MCF 10A (cell line): ENCODE measurements at regions not wholly inside any gene's neighbourhood (a gene's known extent, or its start where the extent isn't known, plus 50 kb on each side); places are given as distances from the start of the nearest gene placed in this dataset.

Source experiments
- BruUV-seq: library from RNA; stranded (reverse); fragments of 400-500 nt; replicated peaks from 2 replicates; lab custom pipeline; 2021; lab: Mats Ljungman, UMichigan
- CTCF ChIA-PET: fragments of 300-600 bp; sonication (Branson Sonifier 250); formaldehyde crosslinking; extraction: SDS; loops from one replicate; lab custom pipeline; 2021; ENCODE audit warnings: antibody characterized with exemption, inconsistent platforms; lab: Yijun Ruan, JAX
- POLR2A ChIA-PET: fragments of 300-600, 350-650 bp; sonication (Branson Sonifier 250); formaldehyde crosslinking; extraction: SDS; loops from one replicate; lab custom pipeline; 2020; ENCODE audit warnings: antibody characterized with exemption, inconsistent platforms; lab: Yijun Ruan, JAX
- DNase-seq: peaks from one replicate; pipeline ENCODE4 v3.0.0-alpha.2; 2018; ENCODE audit not compliant: unreplicated experiment
- H3K27ac Mint-ChIP-seq: one replicate; pipeline ENCODE4 v1.8.0; 2022; ENCODE audit warnings: mild to moderate bottlenecking, low read depth, mixed read lengths; ENCODE audit not compliant: unreplicated experiment
- H3K27me3 Mint-ChIP-seq: one replicate; pipeline ENCODE4 v1.8.0; 2022; ENCODE audit warnings: mixed read lengths; ENCODE audit not compliant: insufficient read depth, unreplicated experiment
- H3K36me3 Mint-ChIP-seq: one replicate; pipeline ENCODE4 v1.8.0; 2022; ENCODE audit warnings: mild to moderate bottlenecking, moderate library complexity, mixed read lengths; ENCODE audit not compliant: insufficient read depth, unreplicated experiment
- H3K4me1 Mint-ChIP-seq: one replicate; pipeline ENCODE4 v1.8.0; 2022; ENCODE audit warnings: mixed read lengths; ENCODE audit not compliant: insufficient read depth, unreplicated experiment
- H3K4me3 Mint-ChIP-seq: one replicate; pipeline ENCODE4 v1.8.0; 2022; ENCODE audit warnings: mild to moderate bottlenecking, moderate library complexity, mixed read lengths; ENCODE audit not compliant: unreplicated experiment
- H3K9me3 Mint-ChIP-seq: one replicate; pipeline ENCODE4 v1.8.0; 2022; ENCODE audit warnings: mixed read lengths; ENCODE audit not compliant: unreplicated experiment
- intact Hi-C: fragments of 100-400 bp; cut with micrococcal nuclease; formaldehyde crosslinking; loops from 2 replicates; pipeline ENCODE4 v1.14.1; 2022
- TF ChIP-seq, protein P1 (sequence below): fragments of 200-600 bp; IDR thresholded peaks from one replicate; pipeline ENCODE4 v1.8.0; 2022; ENCODE audit warnings: antibody characterized with exemption, mild to moderate bottlenecking; ENCODE audit not compliant: unreplicated experiment

DNA sequence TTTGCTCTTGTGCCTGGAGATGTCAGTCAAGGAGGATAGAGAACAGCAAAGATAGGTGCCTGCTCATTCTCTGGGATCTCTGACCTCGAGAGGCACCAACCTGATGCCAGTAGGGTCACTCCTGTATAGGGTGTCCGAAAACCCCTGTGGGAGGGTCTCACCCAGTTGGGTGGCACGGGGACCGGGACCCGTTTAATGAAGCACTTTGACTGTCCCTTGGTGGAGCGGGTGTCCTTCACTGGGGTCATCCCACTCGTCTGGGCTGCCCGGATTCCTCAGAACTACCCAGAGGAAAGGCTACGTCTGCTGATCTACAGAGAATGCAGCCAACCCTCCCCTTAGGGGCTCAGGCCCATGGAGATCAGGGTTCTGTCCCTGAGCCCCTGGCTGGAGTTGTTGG is 157.6 kb downstream of the CAPZA3 start:
- intact Hi-C loops: no loop called here
- DNase-seq: no peak
- H3K9me3 Mint-ChIP-seq: no peaks in the 10 kb centered on the region
- TF ChIP-seq, protein P1, sequence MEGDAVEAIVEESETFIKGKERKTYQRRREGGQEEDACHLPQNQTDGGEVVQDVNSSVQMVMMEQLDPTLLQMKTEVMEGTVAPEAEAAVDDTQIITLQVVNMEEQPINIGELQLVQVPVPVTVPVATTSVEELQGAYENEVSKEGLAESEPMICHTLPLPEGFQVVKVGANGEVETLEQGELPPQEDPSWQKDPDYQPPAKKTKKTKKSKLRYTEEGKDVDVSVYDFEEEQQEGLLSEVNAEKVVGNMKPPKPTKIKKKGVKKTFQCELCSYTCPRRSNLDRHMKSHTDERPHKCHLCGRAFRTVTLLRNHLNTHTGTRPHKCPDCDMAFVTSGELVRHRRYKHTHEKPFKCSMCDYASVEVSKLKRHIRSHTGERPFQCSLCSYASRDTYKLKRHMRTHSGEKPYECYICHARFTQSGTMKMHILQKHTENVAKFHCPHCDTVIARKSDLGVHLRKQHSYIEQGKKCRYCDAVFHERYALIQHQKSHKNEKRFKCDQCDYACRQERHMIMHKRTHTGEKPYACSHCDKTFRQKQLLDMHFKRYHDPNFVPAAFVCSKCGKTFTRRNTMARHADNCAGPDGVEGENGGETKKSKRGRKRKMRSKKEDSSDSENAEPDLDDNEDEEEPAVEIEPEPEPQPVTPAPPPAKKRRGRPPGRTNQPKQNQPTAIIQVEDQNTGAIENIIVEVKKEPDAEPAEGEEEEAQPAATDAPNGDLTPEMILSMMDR: no peak
- H3K4me3 Mint-ChIP-seq: no peak overlapping the region
- H3K36me3 Mint-ChIP-seq: no peaks in the 10 kb centered on the region
- POLR2A ChIA-PET: no interaction called here
- no peak overlapping the region for H3K27ac Mint-ChIP-seq
- no peaks in the 10 kb centered on the region for H3K4me1 Mint-ChIP-seq
- no TSS peak for BruUV-seq
- no peaks in the 10 kb centered on the region for H3K27me3 Mint-ChIP-seq
- CTCF ChIA-PET: interaction anchor here (0.6 kb wide), 1 partner anchor 470 kb away, joined by 4 read pairs; no protein-coding TSS in a partner anchor

DNA sequence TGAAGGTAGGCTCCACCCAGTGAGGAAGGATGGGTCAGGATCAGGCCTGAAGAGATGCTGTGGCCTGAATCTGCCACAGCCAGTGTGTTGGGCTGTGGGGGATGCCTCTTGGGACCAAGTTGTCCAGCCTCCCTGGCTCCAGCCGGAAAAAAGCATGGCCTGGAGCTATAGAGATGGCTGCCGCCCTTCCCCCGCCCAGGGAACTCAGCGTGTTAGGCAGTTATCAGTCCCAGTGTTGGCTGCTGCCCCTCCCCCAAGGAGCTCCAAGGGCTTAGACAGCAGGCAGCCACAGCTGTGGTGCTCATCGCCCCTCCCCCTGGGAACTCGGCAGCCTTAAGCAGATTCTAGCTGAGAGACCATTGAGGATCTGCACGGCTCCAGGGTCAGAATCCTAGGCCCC is 158.0 kb downstream of the CAPZA3 start:
- H3K4me3 Mint-ChIP-seq: no peak overlapping the region
- no peak overlapping the region for H3K27ac Mint-ChIP-seq
- intact Hi-C loops: no loop called here
- no peaks in the 10 kb centered on the region for H3K36me3 Mint-ChIP-seq
- no peaks in the 10 kb centered on the region for H3K4me1 Mint-ChIP-seq
- no TSS peak for BruUV-seq
- H3K27me3 Mint-ChIP-seq: no peaks in the 10 kb centered on the region
- CTCF ChIA-PET: no interaction called here
- TF ChIP-seq, protein P1: no peak
- H3K9me3 Mint-ChIP-seq: no peaks in the 10 kb centered on the region
- DNase-seq: no peak
- POLR2A ChIA-PET: no interaction called here

DNA sequence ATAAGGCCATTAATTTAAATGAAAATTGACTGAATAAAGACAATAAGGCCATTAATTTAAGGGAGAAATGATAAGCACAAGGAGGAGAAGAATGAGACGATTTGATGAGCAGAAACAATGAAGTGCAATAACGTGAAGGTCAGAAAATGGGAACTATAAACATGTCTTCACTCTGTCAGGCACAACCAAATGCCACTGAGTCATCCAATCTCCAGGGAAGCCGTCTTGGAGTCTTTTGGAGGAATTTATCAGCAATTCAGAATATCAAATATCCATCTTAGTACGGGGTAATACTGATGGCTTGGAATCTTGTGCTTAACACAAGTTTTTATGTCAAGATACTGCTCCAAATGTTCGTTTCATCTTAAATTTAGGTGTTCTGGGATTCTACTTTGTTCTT is 159.9 kb downstream of the CAPZA3 start:
- no peaks in the 10 kb centered on the region for H3K4me1 Mint-ChIP-seq
- no TSS peak for BruUV-seq
- CTCF ChIA-PET: interaction anchor here (0.9 to 1.0 kb wide), 2 partner anchors 13 to 289 kb away, joined by 3 to 4 read pairs; no protein-coding TSS in a partner anchor
- no peaks in the 10 kb centered on the region for H3K36me3 Mint-ChIP-seq
- no peaks in the 10 kb centered on the region for H3K27me3 Mint-ChIP-seq
- no peak overlapping the region for H3K27ac Mint-ChIP-seq
- DNase-seq: no peak
- no peaks in the 10 kb centered on the region for H3K9me3 Mint-ChIP-seq
- intact Hi-C loops: no loop called here
- H3K4me3 Mint-ChIP-seq: no peak overlapping the region
- TF ChIP-seq, protein P1: no peak
- POLR2A ChIA-PET: no interaction called here

DNA sequence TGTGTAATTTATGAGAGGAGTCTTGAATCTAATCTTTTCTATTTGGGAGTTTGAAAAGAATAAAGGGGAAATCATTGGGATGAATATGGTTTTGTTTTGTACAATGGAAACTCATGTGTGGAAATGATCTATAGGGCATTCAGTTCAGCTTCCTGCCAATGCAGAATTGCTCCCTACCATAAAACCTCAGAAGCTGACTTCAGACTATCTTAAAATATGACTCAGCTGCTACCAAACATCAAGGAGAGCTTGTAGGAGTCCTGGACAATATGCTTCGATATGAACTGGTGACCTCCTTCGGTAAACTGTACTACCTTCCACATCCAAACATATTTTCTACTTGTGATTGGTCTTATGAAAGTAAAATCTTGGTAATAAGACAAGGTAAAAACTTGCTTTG is 160.6 kb downstream of the CAPZA3 start:
- TF ChIP-seq, protein P1: no peak
- intact Hi-C loops: no loop called here
- H3K27ac Mint-ChIP-seq: no peak overlapping the region
- ChIA-PET POLR2A (no interaction called here), CTCF (interaction anchor here (0.9 to 1.7 kb wide), 3 partner anchors 14 to 289 kb away, joined by 3 to 4 read pairs (median 3); no protein-coding TSS in a partner anchor)
- H3K9me3 Mint-ChIP-seq: no peaks in the 10 kb centered on the region
- no TSS peak for BruUV-seq
- H3K36me3 Mint-ChIP-seq: no peaks in the 10 kb centered on the region
- H3K27me3 Mint-ChIP-seq: no peaks in the 10 kb centered on the region
- no peaks in the 10 kb centered on the region for H3K4me1 Mint-ChIP-seq
- H3K4me3 Mint-ChIP-seq: no peak overlapping the region
- DNase-seq: no peak
